OCI-LY7 (cell line): ENCODE measurements at regions not wholly inside any gene's neighbourhood (a gene's known extent, or its start where the extent isn't known, plus 50 kb on each side); places are given as distances from the start of the nearest gene placed in this dataset.

Source experiments
- CTCF ChIP-seq: fragments of 200-600 bp; sonication (generic); conservative IDR thresholded peaks from 2 replicates; pipeline ENCODE4 v1.5.1; 2014; ENCODE audit warnings: mild to moderate bottlenecking, antibody characterized with exemption, low read length, moderate library complexity, mixed read lengths
- EZH2phosphoT487 ChIP-seq: fragments of 200-600 bp; sonication (generic); IDR thresholded peaks from 2 replicates; pipeline ENCODE4 v1.6.1; 2018; ENCODE audit warnings: low read depth, borderline replicate concordance, mild to moderate bottlenecking, mixed run types, antibody characterized with exemption, low read length, moderate library complexity, mixed read lengths

- no peak for TF ChIP-seq CTCF
- TF ChIP-seq EZH2phosphoT487: no peak
Measured at GRCh38 chr11:109972939-109973338, 120.3 kb upstream of the ZC3H12C start.
